ENCODE measurements at regions not wholly inside any gene's neighbourhood (a gene's known extent, or its start where the extent isn't known, plus 50 kb on each side); places are given as distances from the start of the nearest gene placed in this dataset.
A peak's percentile ranks its signal among the peaks of the same experiment; 100 is the strongest.

DNA sequence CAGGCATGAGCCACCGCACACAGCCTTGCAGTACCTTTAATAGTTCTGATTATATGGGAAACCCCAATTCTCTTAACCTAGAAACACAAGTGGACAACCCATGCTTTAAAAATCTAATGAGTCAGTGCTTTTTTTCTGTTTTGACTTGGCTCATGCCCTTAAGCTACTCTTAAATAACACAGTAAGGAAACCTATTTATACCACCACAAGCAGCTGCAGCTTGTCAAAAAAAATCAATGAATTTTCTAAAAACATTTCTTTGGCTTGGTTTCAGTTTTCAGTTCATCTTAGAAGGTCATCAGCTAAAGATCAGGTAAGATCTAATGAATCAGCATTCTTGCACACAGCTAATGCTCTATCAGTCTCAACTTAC is 124.1 kb upstream of the DST start:
- intact Hi-C loops (cut with DNase I), result loop anchor here (10.0 kb wide), 1 partner anchor 78 kb away; no protein-coding TSS in a partner anchor
- no peaks in the 10 kb centered on the region for H3K36me3 ChIP-seq
- H3K27me3 ChIP-seq, result no peaks in the 10 kb centered on the region
- H3K27ac ChIP-seq, result no peak overlapping the region
- TF ChIP-seq, protein P1, sequence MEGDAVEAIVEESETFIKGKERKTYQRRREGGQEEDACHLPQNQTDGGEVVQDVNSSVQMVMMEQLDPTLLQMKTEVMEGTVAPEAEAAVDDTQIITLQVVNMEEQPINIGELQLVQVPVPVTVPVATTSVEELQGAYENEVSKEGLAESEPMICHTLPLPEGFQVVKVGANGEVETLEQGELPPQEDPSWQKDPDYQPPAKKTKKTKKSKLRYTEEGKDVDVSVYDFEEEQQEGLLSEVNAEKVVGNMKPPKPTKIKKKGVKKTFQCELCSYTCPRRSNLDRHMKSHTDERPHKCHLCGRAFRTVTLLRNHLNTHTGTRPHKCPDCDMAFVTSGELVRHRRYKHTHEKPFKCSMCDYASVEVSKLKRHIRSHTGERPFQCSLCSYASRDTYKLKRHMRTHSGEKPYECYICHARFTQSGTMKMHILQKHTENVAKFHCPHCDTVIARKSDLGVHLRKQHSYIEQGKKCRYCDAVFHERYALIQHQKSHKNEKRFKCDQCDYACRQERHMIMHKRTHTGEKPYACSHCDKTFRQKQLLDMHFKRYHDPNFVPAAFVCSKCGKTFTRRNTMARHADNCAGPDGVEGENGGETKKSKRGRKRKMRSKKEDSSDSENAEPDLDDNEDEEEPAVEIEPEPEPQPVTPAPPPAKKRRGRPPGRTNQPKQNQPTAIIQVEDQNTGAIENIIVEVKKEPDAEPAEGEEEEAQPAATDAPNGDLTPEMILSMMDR (IDR thresholded peaks at IDR 0.05), result no peak
- no peak for TF ChIP-seq POLR2A (IDR thresholded peaks at IDR 0.05)
- H3K4me3 ChIP-seq (replicated peaks in 1 of 3), result no peak overlapping the region
- no peak for DNase-seq
- H3K4me1 ChIP-seq, result peaks cover 0 to 8% of the 10 kb centered on the region in 2 donors
- no peaks in the 10 kb centered on the region for H3K9me3 ChIP-seq
- WGBS, 2 donors, result 89 to 93% methylated on average over 1 of the region's 1 CpG

GRCh38 chr6:56766139-56766805 is 123.6 kb upstream of the DST start:
- H3K27ac ChIP-seq, result no peak overlapping the region
- no peaks in the 10 kb centered on the region for H3K9me3 ChIP-seq
- TF ChIP-seq POLR2A (IDR thresholded peaks at IDR 0.05), result no peak
- TF ChIP-seq, protein P1 (IDR thresholded peaks at IDR 0.05), result no peak
- intact Hi-C loops (cut with DNase I), result loop anchor here (10.0 kb wide), 1 partner anchor 79 kb away; no protein-coding TSS in a partner anchor
- H3K36me3 ChIP-seq, result no peaks in the 10 kb centered on the region
- H3K4me1 ChIP-seq, result peaks cover 0 to 8% of the 10 kb centered on the region in 2 donors
- no peak for DNase-seq
- WGBS, 2 donors, result 96 to 98% methylated on average over 14 of the region's 14 CpGs
- H3K4me3 ChIP-seq (replicated peaks in 1 of 3), result no peak overlapping the region
- H3K27me3 ChIP-seq, result no peaks in the 10 kb centered on the region

GRCh38 chr6:56765494-56765893 is 122.8 kb upstream of the DST start:
- H3K27ac ChIP-seq, result no peak overlapping the region
- no peak overlapping the region for H3K4me3 ChIP-seq (replicated peaks in 1 of 3)
- WGBS, 2 donors, result 77 to 89% methylated on average over 2 of the region's 2 CpGs
- H3K27me3 ChIP-seq, result no peaks in the 10 kb centered on the region
- intact Hi-C loops (cut with DNase I), result loop anchor here (10.0 kb wide), 1 partner anchor 79 kb away; no protein-coding TSS in a partner anchor
- H3K4me1 ChIP-seq, result peaks cover 0 to 8% of the 10 kb centered on the region in 2 donors
- H3K9me3 ChIP-seq, result no peaks in the 10 kb centered on the region
- no peak for TF ChIP-seq POLR2A (IDR thresholded peaks at IDR 0.05)
- TF ChIP-seq, protein P1 (IDR thresholded peaks at IDR 0.05), result no peak
- H3K36me3 ChIP-seq, result no peaks in the 10 kb centered on the region
- DNase-seq, result no peak

- 53 to 55% methylated on average over 3 of the region's 3 CpGs for WGBS, 2 donors
- no peaks in the 10 kb centered on the region for H3K9me3 ChIP-seq
- DNase-seq, result peak in 1 of 2 donors; percentile 37
- no peaks in the 10 kb centered on the region for H3K36me3 ChIP-seq
- no peak for TF ChIP-seq POLR2A (IDR thresholded peaks at IDR 0.05)
- TF ChIP-seq, protein P1 (IDR thresholded peaks at IDR 0.05), result peak in 5 of 6 experiments; percentile 10 to 64 (median 40)
- intact Hi-C loops (cut with DNase I), result loop anchor here (10.0 kb wide), 1 partner anchor 81 kb away; no protein-coding TSS in a partner anchor
- H3K27ac ChIP-seq, result no peak overlapping the region
- peaks cover 0 to 8% of the 10 kb centered on the region in 2 donors for H3K4me1 ChIP-seq
- H3K4me3 ChIP-seq (replicated peaks in 1 of 3), result no peak overlapping the region
- H3K27me3 ChIP-seq, result no peaks in the 10 kb centered on the region
Observed at GRCh38 chr6:56764081-56764566, 121.4 kb upstream of the DST start.

DNA sequence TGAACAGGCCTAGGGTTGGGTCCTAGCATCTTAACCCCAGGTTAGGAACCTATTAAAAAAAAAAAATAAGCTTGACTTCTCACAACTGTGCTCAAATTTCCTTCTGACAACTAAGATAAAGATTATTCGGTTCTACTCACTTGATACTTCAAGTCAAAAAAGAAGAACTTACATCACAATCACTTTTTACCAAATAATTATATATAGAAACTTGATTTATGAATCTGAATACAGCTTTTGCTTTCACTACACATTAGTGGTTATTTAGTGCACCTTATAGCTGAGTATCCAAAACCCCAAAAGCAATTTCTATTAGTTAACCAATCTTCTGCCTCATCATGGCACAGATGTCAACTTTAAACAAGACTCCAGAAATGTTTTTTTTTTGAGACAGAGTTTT is 119.0 kb upstream of the DST start:
- H3K27ac ChIP-seq, result no peak overlapping the region
- WGBS, 2 donors, result 93 to 94% methylated on average over 1 of the region's 1 CpG
- DNase-seq, result no peak
- peaks cover 9 to 23% of the 10 kb centered on the region in 2 donors for H3K4me1 ChIP-seq
- no peaks in the 10 kb centered on the region for H3K27me3 ChIP-seq
- no peaks in the 10 kb centered on the region for H3K9me3 ChIP-seq
- H3K4me3 ChIP-seq (replicated peaks in 1 of 3), result no peak overlapping the region
- intact Hi-C loops (cut with DNase I), result loop anchor here (10.0 kb wide), 1 partner anchor 83 kb away; no protein-coding TSS in a partner anchor
- no peak for TF ChIP-seq POLR2A (IDR thresholded peaks at IDR 0.05)
- TF ChIP-seq, protein P1 (IDR thresholded peaks at IDR 0.05), result no peak
- no peaks in the 10 kb centered on the region for H3K36me3 ChIP-seq

Data from thyroid gland (tissue), 4 donors.